H1 (cell line): ENCODE measurements at regions not wholly inside any gene's neighbourhood (a gene's known extent, or its start where the extent isn't known, plus 50 kb on each side); places are given as distances from the start of the nearest gene placed in this dataset.

Experiments used
- CTCF ChIA-PET: fragments of 300-600 bp; sonication (Branson Sonifier 250); formaldehyde crosslinking; loops from one replicate; lab custom pipeline; 2021; ENCODE audit not compliant: partially characterized antibody; lab: Charles Lee
- POLR2A ChIA-PET: fragments of 300-600 bp; sonication (Branson Sonifier 250); formaldehyde crosslinking; loops from one replicate; lab custom pipeline; 2021; ENCODE audit warnings: inconsistent platforms; ENCODE audit not compliant: partially characterized antibody; lab: Charles Lee
- DNase-seq, 2 experiments: peaks; one replicate each; pipeline versions ENCODE4 v3.0.0 to v3.0.0-alpha.2; 2010 to 2022; ENCODE audit warnings: low spot score in 2 of 2, low read depth in 1 of 2, mixed read lengths in 1 of 2
- FAIRE-seq: peaks from 2 replicates; lab custom pipeline; 2011; peaks lifted over from hg19 to GRCh38; lab: Jason Lieb, UNC
- H2AFZ ChIP-seq: 2 replicates; pipeline ENCODE4 v1.8.1; 2012; ENCODE audit warnings: low read length, inconsistent platforms
- H2AK5ac ChIP-seq: 2 replicates; pipeline ENCODE4 v1.6.1; 2013; ENCODE audit warnings: low read depth, low read length
- H2BK120ac ChIP-seq: replicated peaks from 2 replicates; pipeline ENCODE3; 2013; ENCODE audit warnings: low read depth, low read length, inconsistent platforms
- H2BK12ac ChIP-seq: 2 replicates; pipeline ENCODE4 v1.6.1; 2013; ENCODE audit warnings: low read depth, low read length
- H2BK15ac ChIP-seq: 2 replicates; pipeline ENCODE4 v1.6.1; 2013; ENCODE audit warnings: low read length
- H2BK20ac ChIP-seq: 2 replicates; pipeline ENCODE4 v1.6.1; 2013; ENCODE audit warnings: low read length
- H2BK5ac ChIP-seq: 2 replicates; pipeline ENCODE4 v1.6.1; 2013; ENCODE audit warnings: low read depth, low read length
- H3K14ac ChIP-seq: 2 replicates; pipeline ENCODE4 v1.6.1; 2013; ENCODE audit warnings: inconsistent platforms; ENCODE audit not compliant: insufficient read length
- H3K18ac ChIP-seq: 2 replicates; pipeline ENCODE4 v1.6.1; 2013; ENCODE audit warnings: low read length; ENCODE audit errors: extremely low read depth
- H3K23ac ChIP-seq: 2 replicates; pipeline ENCODE4 v1.6.1; 2013; ENCODE audit warnings: inconsistent platforms; ENCODE audit not compliant: insufficient read length
- H3K23me2 ChIP-seq: 2 replicates; pipeline ENCODE4 v1.6.1; 2013; ENCODE audit warnings: low read depth, low read length
- H3K27ac ChIP-seq: 2 replicates; pipeline ENCODE4 v1.6.1; 2011; ENCODE audit warnings: low read depth, low read length, inconsistent platforms
- H3K27me3 ChIP-seq, 4 experiments: replicated peaks in 1 of 4; 1 replicate in 1 of 4; 2 replicates in 3 of 4; pipeline versions ENCODE4 v1.6.1 to v1.8.1; 2011 to 2013; ENCODE audit warnings: low read length in 3 of 4, mild to moderate bottlenecking in 3 of 4, inconsistent platforms in 2 of 4, mixed read lengths in 2 of 4, moderate library complexity in 1 of 4; ENCODE audit not compliant: control insufficient read depth in 3 of 4, insufficient read depth in 3 of 4; ENCODE audit errors: extremely low read depth in 1 of 4
- H3K36me3 ChIP-seq, 4 experiments: 2 replicates each; pipeline versions ENCODE4 v1.6.1 to v1.8.1; 2011 to 2013; ENCODE audit warnings: mild to moderate bottlenecking in 4 of 4, low read length in 3 of 4, moderate library complexity in 2 of 4, control low read depth in 1 of 4, inconsistent platforms in 1 of 4; ENCODE audit not compliant: insufficient read depth in 4 of 4, control insufficient read depth in 2 of 4
- H3K4ac ChIP-seq: replicated peaks from 2 replicates; pipeline ENCODE3; 2013; ENCODE audit warnings: low read length, low read depth, mixed read lengths, inconsistent platforms; ENCODE audit not compliant: insufficient read length
- H3K4me1 ChIP-seq, 4 experiments: replicated peaks in 1 of 4; 1 replicate in 1 of 4; 2 replicates in 3 of 4; pipeline versions ENCODE4 v1.6.1 to v1.8.1; 2011 to 2013; ENCODE audit warnings: low read length in 3 of 4, inconsistent platforms in 2 of 4, mixed read lengths in 1 of 4; ENCODE audit not compliant: insufficient read depth in 4 of 4, control insufficient read depth in 3 of 4
- H3K4me2 ChIP-seq, 2 experiments: 2 replicates each; pipeline versions ENCODE4 v1.6.1 to v1.8.1; 2011 to 2013; ENCODE audit warnings: low read depth in 2 of 2, low read length in 2 of 2, control low read depth in 1 of 2, inconsistent platforms in 1 of 2, mild to moderate bottlenecking in 1 of 2; ENCODE audit not compliant: insufficient read depth in 1 of 2
- H3K4me3 ChIP-seq, 4 experiments: fragments of 200-600, 300-600 bp in 1 of 4; sonication (generic), shearing (Covaris generic), sonication (Bioruptor Twin) in 1 of 4; 2 replicates each; pipeline versions ENCODE4 v1.5.1 to v1.8.1; 2011 to 2016; ENCODE audit warnings: low read length in 4 of 4, low read depth in 3 of 4, control low read depth in 2 of 4, inconsistent platforms in 2 of 4, mild to moderate bottlenecking in 2 of 4, mixed read lengths in 1 of 4, moderate library complexity in 1 of 4; ENCODE audit not compliant: insufficient read depth in 2 of 4; ENCODE audit errors: extremely low read depth in 1 of 4
- H3K56ac ChIP-seq: replicated peaks from 2 replicates; pipeline ENCODE3; 2013; ENCODE audit warnings: low read depth, mild to moderate bottlenecking, mixed read lengths, low read length, inconsistent platforms; ENCODE audit not compliant: insufficient read length
- H3K79me1 ChIP-seq: 2 replicates; pipeline ENCODE4 v1.6.1; 2013; ENCODE audit warnings: low read depth, low read length, control low read depth
- H3K79me2 ChIP-seq, 2 experiments: 2 replicates each; pipeline versions ENCODE4 v1.6.1 to v1.8.1; 2012 to 2013; ENCODE audit warnings: low read length in 2 of 2, mild to moderate bottlenecking in 2 of 2, inconsistent platforms in 1 of 2; ENCODE audit not compliant: insufficient read depth in 2 of 2, control insufficient read depth in 1 of 2
- H3K9ac ChIP-seq, 4 experiments: replicated peaks in 1 of 4; 1 replicate in 1 of 4; 2 replicates in 3 of 4; pipeline versions ENCODE4 v1.6.1 to v1.8.1; 2011 to 2013; ENCODE audit warnings: low read depth in 3 of 4, low read length in 3 of 4, control low read depth in 2 of 4, mild to moderate bottlenecking in 2 of 4, moderate library complexity in 2 of 4, inconsistent platforms in 1 of 4; ENCODE audit errors: extremely low read depth in 1 of 4
- H3K9me3 ChIP-seq, 2 experiments: 2 replicates each; pipeline versions ENCODE4 v1.6.1 to v1.8.1; 2012 to 2013; ENCODE audit warnings: mild to moderate bottlenecking in 2 of 2, moderate library complexity in 2 of 2, control low read depth in 1 of 2, inconsistent platforms in 1 of 2, low read depth in 1 of 2, low read length in 1 of 2, mixed read lengths in 1 of 2; ENCODE audit not compliant: insufficient read depth in 2 of 2
- H4K20me1 ChIP-seq, 2 experiments: replicated peaks in 1 of 2; 2 replicates each; pipeline versions ENCODE3 to v1.8.1; 2011 to 2013; ENCODE audit warnings: inconsistent platforms in 2 of 2, low read length in 2 of 2, mild to moderate bottlenecking in 1 of 2; ENCODE audit not compliant: insufficient read depth in 2 of 2, control insufficient read depth in 1 of 2
- H4K5ac ChIP-seq: 2 replicates; pipeline ENCODE4 v1.6.1; 2013; ENCODE audit warnings: low read length, low read depth, mixed read lengths, inconsistent platforms; ENCODE audit not compliant: insufficient read length
- H4K8ac ChIP-seq: 2 replicates; pipeline ENCODE4 v1.8.0; 2013; ENCODE audit warnings: mild to moderate bottlenecking, moderate library complexity, low read length, inconsistent platforms; ENCODE audit not compliant: insufficient read depth; ENCODE audit errors: extremely low read depth
- H4K91ac ChIP-seq: replicated peaks from 2 replicates; pipeline ENCODE3; 2013; ENCODE audit warnings: low read length, mixed read lengths, inconsistent platforms; ENCODE audit not compliant: insufficient read length
- ASH2L ChIP-seq: fragments of 200-600, 300-600 bp; sonication (generic); IDR thresholded peaks from one replicate; pipeline ENCODE4 v1.7.1; 2017; ENCODE audit warnings: low read length
- CBX5 ChIP-seq: fragments of 300-800, 300-1000 bp; sonication (generic); IDR thresholded peaks from 2 replicates; pipeline ENCODE4 v1.7.1; 2016; ENCODE audit warnings: antibody characterized with exemption, low read length, low read depth
- EP300 ChIP-seq, 2 experiments: IDR thresholded peaks; 1 replicate in 1 of 2; 2 replicates in 1 of 2; pipeline ENCODE4 v1.6.1; 2011 to 2012; ENCODE audit warnings: low read depth in 2 of 2, low read length in 2 of 2, mild to moderate bottlenecking in 2 of 2, borderline replicate concordance in 1 of 2, inconsistent platforms in 1 of 2, moderate library complexity in 1 of 2
- JUND ChIP-seq: IDR thresholded peaks from 2 replicates; pipeline ENCODE4 v1.6.1; 2011; ENCODE audit warnings: mild to moderate bottlenecking, improper control_type of control experiment, low read length
- SIRT6 ChIP-seq: IDR thresholded peaks from one replicate; pipeline ENCODE4 v1.7.1; 2012; ENCODE audit warnings: low read length, inconsistent platforms
- WGBS, 2 experiments: shearing (Covaris generic) in 1 of 2; methylation state at CpG; one replicate each; pipeline versions ENCODE4 v1.1.6 to v1.1.7; 2013 to 2015; ENCODE audit warnings: low lambda C conversion rate in 2 of 2, mixed read lengths in 2 of 2, inconsistent platforms in 1 of 2, low coverage in 1 of 2, missing lambda C conversion rate in 1 of 2; ENCODE audit not compliant: insufficient replicate concordance in 2 of 2, insufficient coverage in 1 of 2, insufficient read length in 1 of 2; ENCODE audit errors: extremely low coverage in 1 of 2, missing lambda C conversion rate in 1 of 2; 5-methylcytosine and 5-hydroxymethylcytosine counted together

GRCh38 chr4:125837493-125838201, 522.9 kb downstream of the FAT4 start:
- Histone ChIP-seq H2BK20ac (no peak overlapping the region), H2AFZ (no peak overlapping the region), H3K4ac (no peak overlapping the region), H3K4me2 (no peak overlapping the region), H3K36me3 (no peaks in the 10 kb centered on the region), H3K79me2 (no peaks in the 10 kb centered on the region), H3K23me2 (no peaks in the 10 kb centered on the region), H3K23ac (no peak overlapping the region), H3K79me1 (no peaks in the 10 kb centered on the region), H3K56ac (no peak overlapping the region), H2BK12ac (no peak overlapping the region), H3K27ac (no peak overlapping the region), H4K91ac (no peak overlapping the region), H2AK5ac (no peak overlapping the region), H3K14ac (no peak overlapping the region), H3K9me3 (no peaks in the 10 kb centered on the region), H2BK120ac (no peak overlapping the region), H2BK15ac (no peak overlapping the region), H2BK5ac (no peak overlapping the region), H3K27me3 (no peaks in the 10 kb centered on the region), H4K8ac (no peak overlapping the region), H3K9ac (no peak overlapping the region), H4K5ac (no peak overlapping the region), H3K4me1 (no peaks in the 10 kb centered on the region), H4K20me1 (no peaks in the 10 kb centered on the region), H3K18ac (no peak overlapping the region), H3K4me3 (no peak overlapping the region)
- TF ChIP-seq EP300 (IDR thresholded peaks at IDR 0.05; ENCODE audit: borderline replicate concordance in 1 of 2, low read depth in 2 of 2, low read length in 2 of 2), result no peak
- no peak for TF ChIP-seq ASH2L
- TF ChIP-seq CBX5, result no peak
- no peak for TF ChIP-seq SIRT6
- TF ChIP-seq JUND, result no peak
- POLR2A ChIA-PET, result interaction anchor here (0.6 kb wide), 1 partner anchor 336 kb away, joined by 3 read pairs; no protein-coding TSS in a partner anchor
- CTCF ChIA-PET, result interaction anchor here (1.2 kb wide), 1 partner anchor 74 kb away, joined by 3 read pairs; no protein-coding TSS in a partner anchor
- no peak for FAIRE-seq
- 91% methylated on average over 3 of the region's 3 CpGs; no CpG with 5 or more reads in 1 of the 2 experiments for WGBS, 2 experiments
- no peak for DNase-seq
